Type B pancreatic cell (in vitro differentiated cells): ENCODE measurements at regions not wholly inside any gene's neighbourhood (a gene's known extent, or its start where the extent isn't known, plus 50 kb on each side); places are given as distances from the start of the nearest gene placed in this dataset.
A peak's percentile ranks its signal among the peaks of the same experiment; 100 is the strongest.

Experiments
- DNase-seq: peaks from one replicate; pipeline ENCODE4 v3.0.0; 2021; ENCODE audit warnings: mixed read lengths; ENCODE audit not compliant: unreplicated experiment; ENCODE audit errors: extremely low spot score
- H3K27ac Mint-ChIP-seq: 2 replicates; pipeline ENCODE4 v1.8.0; 2021; ENCODE audit warnings: mild to moderate bottlenecking, mixed read lengths
- H3K27me3 Mint-ChIP-seq: 2 replicates; pipeline ENCODE4 v1.8.0; 2021; ENCODE audit warnings: mixed read lengths
- H3K36me3 Mint-ChIP-seq: 2 replicates; pipeline ENCODE4 v1.8.0; 2021; ENCODE audit warnings: mixed read lengths
- H3K4me1 Mint-ChIP-seq: one replicate; pipeline ENCODE4 v1.8.0; 2021; ENCODE audit warnings: mixed read lengths; ENCODE audit not compliant: unreplicated experiment
- H3K4me3 Mint-ChIP-seq: 2 replicates; pipeline ENCODE4 v1.8.0; 2021; ENCODE audit warnings: mild to moderate bottlenecking, mixed read lengths
- H3K9me3 Mint-ChIP-seq: 2 replicates; pipeline ENCODE4 v1.8.0; 2021; ENCODE audit warnings: mixed read lengths
- CTCF ChIP-seq: fragments of 200-600 bp; sonication (generic); conservative IDR thresholded peaks from 2 replicates; pipeline ENCODE4 v1.5.0; 2021; ENCODE audit warnings: antibody characterized with exemption, mild to moderate bottlenecking

- DNase-seq: no peak
- no peaks in the 10 kb centered on the region for H3K9me3 Mint-ChIP-seq
- H3K4me1 Mint-ChIP-seq: peaks cover 32% of the 10 kb centered on the region
- TF ChIP-seq CTCF: no peak
- H3K36me3 Mint-ChIP-seq: no peaks in the 10 kb centered on the region
- peak overlapping the region; percentile 62 for H3K27ac Mint-ChIP-seq
- H3K27me3 Mint-ChIP-seq: no peaks in the 10 kb centered on the region
- H3K4me3 Mint-ChIP-seq: no peak overlapping the region
Observed at GRCh38 chr21:45350206-45350854, 54.6 kb upstream of the COL18A1 start.

GRCh38 chr21:45351061-45351460 is 53.9 kb upstream of the COL18A1 start:
- peaks cover 40% of the 10 kb centered on the region for H3K4me1 Mint-ChIP-seq
- TF ChIP-seq CTCF: no peak
- H3K27me3 Mint-ChIP-seq: no peaks in the 10 kb centered on the region
- no peaks in the 10 kb centered on the region for H3K36me3 Mint-ChIP-seq
- H3K27ac Mint-ChIP-seq: no peak overlapping the region
- H3K4me3 Mint-ChIP-seq: no peak overlapping the region
- H3K9me3 Mint-ChIP-seq: no peaks in the 10 kb centered on the region
- no peak for DNase-seq

- Mint-ChIP-seq H3K4me1 (peaks cover 43% of the 10 kb centered on the region), H3K27ac (no peak overlapping the region)
Observed at GRCh38 chr21:45351526-45352275, 53.3 kb upstream of the COL18A1 start.

GRCh38 chr21:45352621-45353139 is 52.3 kb upstream of the COL18A1 start:
- Mint-ChIP-seq H3K4me3 (no peak overlapping the region), H3K27me3 (no peaks in the 10 kb centered on the region), H3K9me3 (no peaks in the 10 kb centered on the region), H3K4me1 (peaks cover 52% of the 10 kb centered on the region), H3K27ac (no peak overlapping the region), H3K36me3 (no peaks in the 10 kb centered on the region)
- TF ChIP-seq CTCF: no peak
- no peak for DNase-seq

More at GRCh38 chr21:45351526-45352275, 53.3 kb upstream of the COL18A1 start:
- TF ChIP-seq CTCF: no peak
- Mint-ChIP-seq H3K4me3 (no peak overlapping the region), H3K27me3 (no peaks in the 10 kb centered on the region), H3K36me3 (no peaks in the 10 kb centered on the region), H3K9me3 (no peaks in the 10 kb centered on the region)
- no peak for DNase-seq

GRCh38 chr21:45353200-45353599 is 51.8 kb upstream of the COL18A1 start:
- no peak overlapping the region for H3K27ac Mint-ChIP-seq
- TF ChIP-seq CTCF: no peak
- H3K36me3 Mint-ChIP-seq: no peaks in the 10 kb centered on the region
- no peak overlapping the region for H3K4me3 Mint-ChIP-seq
- H3K27me3 Mint-ChIP-seq: no peaks in the 10 kb centered on the region
- no peak for DNase-seq
- no peaks in the 10 kb centered on the region for H3K9me3 Mint-ChIP-seq
- peaks cover 50% of the 10 kb centered on the region for H3K4me1 Mint-ChIP-seq
